ENCODE measurements at regions not wholly inside any gene's neighbourhood (a gene's known extent, or its start where the extent isn't known, plus 50 kb on each side); places are given as distances from the start of the nearest gene placed in this dataset.
"Not testable (repeated sequence)": the region's sequence is repeated elsewhere in the genome, so short reads cannot be mapped to it uniquely, and the experiment has no call there.

DNA sequence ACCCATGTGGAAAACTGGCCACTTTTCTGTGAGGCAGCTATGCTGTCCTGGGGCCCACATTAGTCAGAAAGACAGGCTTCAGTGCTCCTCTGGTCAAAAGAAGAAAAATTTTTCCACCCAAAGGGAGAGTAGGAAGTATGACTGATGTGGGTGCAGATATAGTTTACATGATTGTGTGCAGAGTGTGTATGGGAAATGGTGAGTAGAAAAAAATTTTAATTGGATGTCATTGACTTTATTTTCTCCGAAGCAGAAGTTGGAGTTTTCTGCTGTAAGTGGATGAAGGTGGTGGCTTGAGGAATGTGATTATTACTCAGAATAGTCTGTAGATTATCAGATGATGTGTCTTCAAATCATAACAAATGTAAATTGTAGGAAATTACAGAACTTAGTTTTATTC lies 241.5 kb upstream of the IGFBP7 start:
- no peak for DNase-seq (ENCODE audit: low read depth, low spot score)

DNA sequence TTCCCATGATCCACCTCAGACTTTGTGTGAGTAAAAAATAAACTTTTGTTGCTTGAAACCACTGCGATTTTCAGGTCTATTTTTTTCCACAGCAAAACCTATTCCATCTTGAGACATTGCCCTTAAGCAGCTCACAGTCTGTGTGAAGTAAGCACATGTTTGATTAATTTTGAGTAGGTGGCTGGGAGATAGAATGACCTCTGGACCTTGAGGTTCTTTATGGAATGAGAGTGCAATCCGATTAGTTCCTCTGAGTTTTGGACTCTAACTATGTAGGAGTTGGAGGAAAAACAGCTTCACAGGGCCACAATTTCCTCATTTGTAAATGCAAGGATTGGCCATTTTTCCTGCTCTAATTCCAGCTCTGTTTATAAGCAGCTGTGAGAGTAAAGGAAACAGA lies 234.1 kb upstream of the IGFBP7 start:
- no peak for DNase-seq (ENCODE audit: low read depth, low spot score)

DNA sequence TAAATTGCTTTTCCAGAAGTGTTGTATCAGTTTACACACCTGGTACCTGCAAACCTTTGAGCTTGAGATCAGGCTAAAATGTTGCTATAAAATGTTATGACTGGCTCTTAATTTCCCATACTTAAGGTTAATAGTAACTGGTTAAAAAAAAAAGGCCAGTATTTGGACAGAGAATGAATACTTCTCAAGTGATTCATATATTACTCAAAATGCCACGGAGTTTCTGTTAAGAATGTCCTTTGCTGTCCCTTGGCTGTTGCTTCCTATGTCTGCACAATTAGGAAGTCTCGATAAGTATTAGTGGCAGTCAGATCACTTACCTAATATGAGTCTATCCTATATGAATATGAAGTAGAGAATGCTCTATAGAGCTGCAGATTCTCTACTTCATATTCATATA lies 232.2 kb upstream of the IGFBP7 start:
- DNase-seq (ENCODE audit: low read depth, low spot score): no peak

DNA sequence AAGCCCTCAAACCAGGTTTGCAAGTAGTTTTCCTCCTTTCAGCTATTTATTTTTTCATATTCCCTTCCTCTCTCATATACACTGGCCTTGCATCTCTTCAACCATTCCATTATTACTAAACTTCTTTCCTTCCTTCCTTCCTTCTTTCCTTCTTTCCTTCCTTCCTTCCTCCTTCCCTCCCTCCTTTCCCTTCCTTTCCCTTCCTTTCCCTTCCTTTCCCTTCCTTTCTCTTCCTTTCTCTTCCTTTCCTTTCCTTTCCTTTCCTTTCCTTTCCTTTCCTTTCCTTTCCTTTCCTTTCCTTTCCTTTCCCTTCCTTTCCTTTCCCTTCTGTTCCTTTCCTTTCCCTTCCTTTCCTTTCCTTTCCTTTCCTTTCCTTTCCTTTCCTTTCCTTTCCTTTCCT lies 228.7 kb upstream of the IGFBP7 start:
- not testable (repeated sequence) for DNase-seq (ENCODE audit: low read depth, low spot score)

DNA sequence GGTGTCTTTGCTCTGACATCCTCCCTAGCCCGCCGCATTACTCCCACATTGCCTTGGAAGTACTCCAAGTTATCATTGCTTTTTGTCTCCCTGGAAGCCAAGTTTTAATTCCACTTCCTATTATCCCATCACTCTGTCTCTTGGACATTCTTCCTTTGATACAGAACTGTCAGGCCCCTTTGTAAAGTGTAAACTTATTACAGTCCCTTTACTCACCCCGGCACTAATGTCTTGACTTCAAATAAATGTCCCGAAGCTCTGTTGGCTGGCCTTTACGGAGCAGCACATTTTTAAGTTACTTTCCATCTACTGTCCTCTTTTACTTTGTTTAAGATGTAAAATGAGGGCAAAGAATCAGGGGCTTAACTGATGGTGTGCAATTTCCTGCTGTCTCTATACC lies 223.5 kb upstream of the IGFBP7 start:
- DNase-seq (ENCODE audit: low read depth, low spot score): no peak

DNA sequence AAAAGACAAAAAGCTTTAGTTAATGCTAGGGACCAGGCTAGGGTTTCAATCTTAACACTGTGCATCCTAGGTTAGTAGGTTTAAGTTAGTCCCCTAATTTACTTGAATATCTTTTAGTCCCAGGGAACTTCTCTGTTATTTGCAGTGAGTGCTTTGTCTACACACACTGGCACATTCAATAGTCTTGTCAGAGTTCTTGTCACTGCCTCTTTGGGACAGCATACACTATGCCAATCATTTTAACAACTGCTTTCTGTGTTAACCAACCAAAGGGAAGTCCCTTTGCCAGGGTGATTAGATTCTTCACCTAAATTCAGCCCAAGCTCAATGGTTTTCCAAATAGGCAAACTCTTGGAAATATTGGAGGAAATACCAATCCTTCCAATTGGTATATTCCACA lies 221.8 kb upstream of the IGFBP7 start:
- DNase-seq (ENCODE audit: low read depth, low spot score): no peak

DNA sequence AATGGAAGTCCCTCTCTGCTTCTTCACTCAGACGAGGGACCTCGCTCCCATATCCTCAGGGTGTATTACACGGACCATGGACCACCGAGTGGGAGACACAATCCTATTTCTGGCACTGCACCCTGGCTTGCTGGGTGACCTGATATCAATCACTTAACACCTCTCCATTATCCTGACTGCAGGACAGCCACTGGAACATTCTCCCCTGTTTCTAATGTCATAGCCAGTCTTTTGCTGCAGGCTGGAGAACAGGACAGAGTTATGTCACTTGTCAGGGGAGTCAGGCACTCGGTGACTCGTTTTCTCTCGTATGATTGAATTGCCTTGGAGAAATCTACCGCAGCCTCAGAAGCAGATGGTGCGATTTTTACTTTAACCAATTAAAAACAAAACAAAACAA lies 219.1 kb upstream of the IGFBP7 start:
- no peak for DNase-seq (ENCODE audit: low read depth, low spot score)

DNA sequence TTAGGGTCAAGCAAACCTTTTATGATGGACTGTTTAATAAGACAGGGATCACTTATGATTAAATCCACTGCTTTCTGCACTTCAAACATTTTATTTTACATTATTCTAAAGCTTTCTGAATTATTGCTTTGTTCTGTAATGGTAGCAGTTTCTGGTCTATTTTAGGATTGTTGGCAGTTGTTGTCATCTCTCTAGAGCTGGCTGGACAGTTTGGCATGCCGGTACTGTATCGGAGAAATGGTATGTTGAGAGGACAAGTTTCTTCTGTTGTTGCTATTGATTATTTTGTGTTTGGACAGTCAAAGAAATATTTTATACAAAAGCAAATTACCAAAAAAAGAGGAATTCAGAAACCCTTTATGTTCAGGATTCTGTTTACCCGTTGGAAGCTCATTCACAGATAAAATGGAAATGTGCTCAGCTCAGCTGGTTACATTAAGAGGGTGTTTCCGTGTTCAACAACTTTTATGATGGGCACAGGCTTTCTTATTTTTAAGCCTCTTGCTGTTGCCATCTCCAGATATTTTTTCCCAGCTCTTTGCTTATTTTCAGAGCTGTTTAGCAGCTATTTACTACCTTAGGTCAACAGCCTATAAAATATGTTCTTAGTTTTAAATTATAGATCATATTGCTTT lies 214.6 kb upstream of the IGFBP7 start:
- DNase-seq (ENCODE audit: low read depth, low spot score): no peak

DNA sequence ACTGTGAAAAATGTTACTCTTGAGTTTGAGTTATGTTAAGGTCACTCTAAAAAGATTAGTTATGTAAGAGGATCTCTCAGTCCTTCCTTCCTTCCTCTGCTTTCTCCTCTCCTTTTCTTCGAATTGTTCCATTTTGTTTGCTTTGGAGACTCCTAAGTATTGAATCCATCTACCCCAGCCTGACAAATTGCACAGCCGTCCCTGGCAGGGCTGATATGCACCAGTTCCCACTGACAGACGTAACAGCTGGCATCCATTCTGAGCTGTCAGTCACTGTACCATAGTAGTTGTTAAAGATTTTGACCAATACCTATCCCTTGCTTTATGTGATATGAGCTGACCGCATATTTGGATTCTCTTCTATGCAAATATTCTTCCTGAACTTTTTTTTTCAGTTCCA lies 210.7 kb upstream of the IGFBP7 start:
- no peak for DNase-seq (ENCODE audit: low read depth, low spot score)

DNA sequence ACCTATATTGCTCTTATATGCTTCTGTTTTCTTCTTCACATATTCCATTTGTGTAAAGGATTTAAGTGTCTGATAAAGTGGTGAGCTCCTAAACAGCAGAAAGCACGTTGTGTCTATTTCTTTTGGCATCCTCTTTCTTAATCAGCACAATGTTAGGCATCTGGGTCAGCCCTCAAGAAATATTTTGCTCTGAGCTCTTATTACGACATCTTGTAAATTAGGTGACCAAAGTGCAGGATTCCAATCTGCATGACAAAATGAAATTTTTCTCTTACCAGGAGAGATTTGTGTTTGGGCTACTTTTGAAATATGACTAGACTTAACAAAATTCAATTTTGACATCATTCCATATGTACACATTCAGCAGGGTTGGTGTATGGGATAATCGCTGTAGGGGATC lies 210.0 kb upstream of the IGFBP7 start:
- DNase-seq (ENCODE audit: low read depth, low spot score): no peak

DNA sequence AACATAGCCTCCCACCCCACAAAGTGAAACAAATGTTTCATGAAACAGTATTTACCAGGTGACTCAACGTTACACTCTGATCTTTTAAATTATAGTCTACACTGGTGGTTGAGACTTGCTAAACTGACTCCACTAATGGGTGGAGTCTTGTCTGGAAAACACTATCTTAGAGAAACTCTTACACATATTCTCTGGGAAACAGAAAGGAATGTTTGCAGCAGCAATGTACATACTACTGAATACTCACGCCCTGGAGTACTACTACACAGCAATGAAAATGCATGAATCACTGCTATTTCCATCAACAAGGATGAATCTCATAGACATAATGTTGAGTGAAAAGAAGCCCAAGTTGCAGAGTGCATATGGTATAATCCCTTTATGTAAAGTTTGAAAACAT lies 208.5 kb upstream of the IGFBP7 start:
- DNase-seq (ENCODE audit: low read depth, low spot score): no peak

DNA sequence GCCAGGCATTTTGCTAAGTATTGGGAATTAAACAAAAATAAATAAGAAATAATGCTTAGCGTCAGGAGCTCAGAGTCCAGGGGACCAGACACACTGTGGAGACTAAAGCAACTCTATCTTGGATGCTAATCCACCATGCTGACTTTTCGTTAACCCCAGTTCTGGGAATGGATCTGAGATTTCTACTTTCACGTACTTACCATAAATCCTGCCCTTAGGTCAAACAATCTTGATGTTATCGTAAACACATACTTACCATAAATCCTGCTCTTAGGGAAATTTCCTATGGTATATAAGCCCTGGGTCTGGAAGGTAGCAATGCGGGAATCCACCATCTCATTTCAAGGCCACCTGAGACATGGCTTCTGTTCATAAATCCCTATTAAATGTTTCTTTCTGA lies 204.5 kb upstream of the IGFBP7 start:
- no peak for DNase-seq (ENCODE audit: low read depth, low spot score)

DNA sequence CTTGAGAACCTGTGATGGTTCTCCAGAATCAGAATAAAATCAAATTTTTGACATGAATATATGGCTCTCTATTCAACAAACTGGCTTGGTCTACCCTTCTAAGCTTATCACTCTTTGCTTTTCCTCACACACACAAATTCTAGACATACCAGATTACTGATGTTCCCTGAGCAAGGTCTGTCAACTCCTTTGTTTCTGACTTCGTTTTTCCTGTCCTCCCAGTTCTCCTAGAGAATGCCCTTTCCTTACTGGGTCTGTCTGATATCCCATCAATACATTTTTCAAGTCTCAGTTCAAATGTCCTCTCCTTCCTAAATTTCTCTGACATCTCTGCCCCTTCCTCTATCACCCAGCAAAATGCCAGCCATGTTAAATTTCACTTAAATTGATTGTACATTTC lies 202.1 kb upstream of the IGFBP7 start:
- DNase-seq (ENCODE audit: low read depth, low spot score): no peak

DNA sequence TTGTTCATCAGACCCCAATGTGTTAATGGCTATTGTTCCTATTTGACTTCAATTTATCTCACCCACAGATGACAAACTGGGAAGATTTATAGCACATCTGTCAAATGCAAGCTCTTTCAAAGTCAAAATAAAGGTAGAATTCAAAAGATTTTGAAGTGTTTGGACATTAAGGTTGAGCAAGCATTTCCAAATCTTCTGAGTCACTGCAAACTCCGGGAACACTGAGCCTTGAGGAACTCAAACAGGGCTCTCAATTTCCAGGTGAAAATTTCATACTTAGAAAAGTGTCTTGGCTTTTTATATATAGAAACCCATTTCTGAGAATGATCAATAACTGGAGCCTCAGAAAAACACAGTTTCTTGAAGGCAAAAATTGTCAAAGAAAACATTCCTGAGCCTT lies 199.5 kb upstream of the IGFBP7 start:
- no peak for DNase-seq (ENCODE audit: low read depth, low spot score)

DNA sequence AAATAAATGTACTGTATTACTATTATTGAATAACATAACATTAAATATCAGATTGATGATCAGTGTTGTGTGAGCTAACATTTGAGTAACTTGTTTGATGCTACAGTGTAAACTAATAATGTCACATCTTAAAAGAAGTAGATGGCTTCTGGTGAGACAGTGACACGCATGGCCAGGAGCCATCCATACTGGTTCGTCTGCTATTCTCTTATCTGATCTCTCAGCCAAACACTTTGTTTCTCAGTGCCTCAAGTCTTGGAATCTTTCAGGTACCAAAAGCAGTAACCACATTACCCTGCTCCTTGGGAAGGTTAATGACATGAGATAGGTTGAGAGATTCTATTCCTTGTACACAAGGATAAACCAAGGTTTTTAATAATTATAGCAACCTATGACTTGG lies 198.1 kb upstream of the IGFBP7 start:
- no peak for DNase-seq (ENCODE audit: low read depth, low spot score)

DNA sequence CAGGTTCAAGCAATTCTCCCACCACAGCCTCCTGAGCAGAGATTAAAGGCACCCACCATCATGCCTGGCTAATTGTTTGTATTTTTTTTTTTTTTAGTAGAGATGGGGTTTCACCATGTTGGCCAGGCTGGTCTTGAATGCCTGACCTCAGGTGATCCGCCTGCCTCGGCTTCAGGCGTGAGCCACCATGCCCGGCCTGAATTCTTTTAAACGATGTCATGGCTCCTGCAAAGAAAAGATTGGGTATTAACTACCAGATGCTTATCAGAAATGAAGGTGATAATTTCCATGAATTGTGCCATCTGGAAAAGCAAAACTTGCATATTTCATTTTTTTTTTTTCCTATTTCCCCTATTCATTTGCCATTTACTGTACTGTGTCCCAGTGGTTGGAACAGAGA lies 195.7 kb upstream of the IGFBP7 start:
- DNase-seq (ENCODE audit: low read depth, low spot score): no peak

DNA sequence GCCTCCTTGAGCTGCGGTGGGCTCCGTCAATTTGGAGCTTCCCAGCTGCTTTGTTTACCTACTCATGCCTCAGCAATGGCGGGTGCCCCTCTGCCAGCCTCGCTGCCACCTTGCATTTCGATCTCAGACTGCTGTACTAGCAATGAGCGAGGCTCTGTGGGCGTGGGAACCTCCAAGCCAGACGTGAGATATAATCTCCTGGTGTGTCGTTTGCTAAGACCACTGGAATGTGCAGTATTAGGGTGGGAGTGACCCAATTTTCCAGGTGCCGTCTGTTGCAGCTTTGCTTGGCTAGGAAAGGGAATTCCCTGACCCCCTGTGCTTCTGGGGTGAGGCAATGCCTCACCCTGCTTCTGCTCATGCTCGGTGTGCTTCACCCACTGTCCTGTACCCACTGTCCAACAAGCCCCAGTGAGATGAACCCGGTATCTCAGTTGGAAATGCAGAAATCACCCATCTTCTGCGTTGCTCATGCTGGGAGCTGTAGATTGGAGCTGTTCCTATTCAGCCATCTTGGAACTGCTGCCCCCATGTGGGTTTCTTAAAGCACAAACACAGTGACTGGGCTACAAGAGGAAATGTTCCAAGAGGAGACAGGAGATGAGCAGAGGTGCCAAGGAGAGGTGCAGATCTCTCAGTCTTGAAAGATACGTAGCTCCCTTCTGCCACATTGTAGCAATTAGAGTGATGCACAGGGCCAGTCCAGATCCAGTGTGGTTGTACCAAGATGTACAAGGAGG lies 193.0 kb upstream of the IGFBP7 start:
- DNase-seq (ENCODE audit: low read depth, low spot score): no peak

DNA sequence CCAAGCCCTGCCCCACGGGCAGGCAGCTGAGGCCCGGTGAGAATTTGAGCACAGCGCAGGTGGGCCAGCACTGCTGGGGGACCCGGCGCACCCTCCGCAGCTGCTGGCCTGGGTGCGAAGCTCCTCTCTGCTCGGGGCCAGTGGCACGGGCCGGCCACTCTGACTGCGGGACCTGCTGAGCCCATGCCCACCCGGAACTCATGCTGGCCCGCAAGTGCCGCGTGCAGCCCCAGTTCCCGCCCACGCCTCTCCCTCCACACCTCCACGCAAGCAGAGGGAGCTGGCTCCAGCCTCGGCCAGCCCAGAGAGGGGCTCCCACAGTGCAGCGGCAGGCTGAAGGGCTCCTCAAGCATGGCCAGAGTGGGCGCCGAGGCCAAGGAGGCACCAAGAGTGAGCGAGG lies 190.1 kb upstream of the IGFBP7 start:
- not testable (repeated sequence) for DNase-seq (ENCODE audit: low read depth, low spot score)

DNA sequence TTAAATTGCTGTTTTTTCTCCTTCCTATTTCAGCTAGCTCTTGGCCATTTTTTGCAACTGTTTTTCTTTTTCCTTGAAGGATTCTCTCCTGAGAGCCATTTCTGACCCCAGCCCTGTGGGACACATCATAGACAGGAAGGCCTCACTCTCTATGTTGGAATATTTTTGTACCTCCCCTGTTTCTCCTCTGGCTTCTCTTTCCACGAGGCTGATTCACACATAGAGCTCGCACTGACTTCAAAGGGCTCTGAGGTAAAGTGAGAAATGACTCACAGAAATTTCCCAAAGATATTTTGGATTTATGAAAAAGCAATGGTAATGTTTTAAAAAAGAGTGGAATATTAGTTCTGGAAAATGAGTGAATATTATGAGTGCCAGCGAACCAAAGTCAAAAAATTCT lies 181.7 kb upstream of the IGFBP7 start:
- DNase-seq (ENCODE audit: low read depth, low spot score): no peak

DNA sequence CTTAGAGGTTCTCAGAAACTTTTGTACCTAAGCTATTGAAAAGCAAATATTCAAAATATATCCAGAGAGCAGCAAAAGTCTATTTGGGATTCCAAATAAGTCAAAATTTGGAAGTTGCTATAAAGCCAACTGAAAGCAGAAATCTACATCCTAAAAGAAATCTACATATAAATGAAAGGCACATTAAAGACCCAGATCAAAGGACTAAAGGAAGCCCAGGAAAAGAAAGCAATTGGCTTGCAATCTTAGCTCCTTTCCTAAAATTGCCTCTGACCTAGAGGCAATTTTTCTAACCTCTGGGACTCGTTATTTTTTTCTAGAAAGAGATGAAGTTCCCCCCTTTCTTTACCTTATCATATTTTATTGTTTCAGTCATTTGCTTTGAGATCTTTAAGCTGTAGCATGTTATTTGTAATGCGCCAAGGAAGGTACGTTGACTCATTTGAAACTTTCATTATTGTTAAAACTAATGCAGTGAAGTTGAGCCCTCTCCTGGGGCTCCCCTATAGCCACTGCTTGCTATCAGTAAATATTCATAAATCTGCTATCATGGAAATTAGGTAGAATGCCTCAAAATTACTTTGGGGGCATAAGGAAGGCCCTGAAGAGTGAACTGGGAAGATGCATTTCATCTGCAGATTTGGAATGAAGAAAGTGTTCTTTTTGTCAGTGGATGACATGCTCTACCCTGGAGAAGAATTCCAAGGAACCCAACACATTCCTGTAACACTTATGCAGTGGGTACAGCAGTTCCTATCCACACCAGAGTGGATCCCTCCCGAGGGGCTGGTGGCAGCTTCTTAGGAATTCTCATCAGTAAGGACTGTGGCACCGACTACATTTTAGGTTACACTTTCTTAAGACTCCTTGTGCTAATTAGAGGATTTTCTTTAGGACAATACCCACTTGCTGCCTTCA lies 177.8 kb upstream of the IGFBP7 start:
- DNase-seq (ENCODE audit: low read depth, low spot score): no peak

DNA sequence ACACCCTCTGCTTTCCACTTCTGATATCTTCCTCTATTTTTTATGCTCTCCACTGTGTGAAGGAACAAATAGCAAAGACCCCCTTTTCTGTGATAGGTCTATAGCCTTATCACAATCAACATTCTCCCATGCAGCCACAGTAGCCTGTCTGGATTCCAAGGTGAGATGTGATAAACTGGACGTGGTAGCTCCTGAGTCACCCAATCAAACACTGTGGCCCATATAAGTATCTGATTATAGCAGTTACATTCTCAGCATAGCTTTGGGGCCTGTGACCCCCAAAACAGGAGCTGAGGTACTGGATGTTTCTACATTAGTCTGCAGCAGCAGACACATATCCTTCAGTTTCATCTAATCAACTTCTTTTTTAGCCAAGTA lies 172.7 kb upstream of the IGFBP7 start:
- no peak for DNase-seq (ENCODE audit: low read depth, low spot score)

DNA sequence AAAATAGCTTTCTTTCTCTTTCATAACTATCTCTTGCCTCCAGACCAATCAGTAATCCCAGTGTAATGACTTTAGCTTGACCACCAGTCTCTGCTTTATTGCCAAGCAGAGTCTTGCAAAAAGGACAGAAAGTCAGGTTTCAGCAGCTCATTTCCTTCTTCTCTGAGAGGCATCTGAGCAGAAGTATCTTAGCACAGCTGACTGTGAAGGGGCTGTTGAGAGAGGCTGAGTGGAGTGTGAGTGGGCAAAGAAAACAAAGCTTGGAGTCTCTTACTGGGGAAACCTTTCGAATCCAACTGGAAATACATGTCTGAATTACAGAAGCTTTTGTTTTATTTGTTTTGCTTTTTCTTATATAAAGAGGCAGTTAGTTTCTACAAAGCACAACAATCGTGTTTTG lies 170.3 kb upstream of the IGFBP7 start:
- DNase-seq (ENCODE audit: low read depth, low spot score): no peak

DNA sequence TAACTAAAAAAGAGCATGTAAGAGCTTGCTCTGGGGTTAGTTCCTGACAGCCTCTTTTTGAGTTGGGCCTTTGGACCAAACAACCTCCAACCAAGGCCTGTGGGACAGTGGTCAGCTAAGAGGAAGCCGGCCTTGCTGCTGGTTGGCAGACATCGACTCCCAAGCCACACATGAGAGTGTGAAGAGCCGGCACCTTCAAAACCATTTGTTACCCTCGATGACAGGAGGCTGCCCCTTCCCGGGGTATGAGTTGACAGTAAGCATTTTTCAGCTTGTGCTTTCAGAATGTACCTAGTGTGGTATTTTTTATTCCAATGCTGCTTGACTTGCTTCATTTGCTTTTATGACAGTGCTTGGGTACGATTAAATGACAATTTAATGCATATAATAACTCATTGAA lies 168.6 kb upstream of the IGFBP7 start:
- no peak for DNase-seq (ENCODE audit: low read depth, low spot score)

Measured in pulmonary artery endothelial cell (primary cell).